Lung (tissue), 11 donors: ENCODE measurements at regions not wholly inside any gene's neighbourhood (a gene's known extent, or its start where the extent isn't known, plus 50 kb on each side); places are given as distances from the start of the nearest gene placed in this dataset.

Source experiments
- ATAC-seq: fragments of 200-7000 bp; cut with Tn5 transposase; one replicate; pipeline ENCODE4 v1.9.1; 2020; ENCODE audit warnings: moderate number of reproducible peaks; ENCODE audit not compliant: insufficient read depth, low FRiP score
- DNase-seq, 3 donors: peaks; one replicate each; pipeline ENCODE4 v3.0.0-alpha.2; 2013 to 2017
- H3K27ac ChIP-seq, 2 donors: one replicate each; pipeline ENCODE4 v1.5.1; 2013; ENCODE audit warnings: mild to moderate bottlenecking in 2 of 2, moderate library complexity in 2 of 2, control low read depth in 1 of 2, inconsistent platforms in 1 of 2, low read depth in 1 of 2, low read length in 1 of 2
- H3K27me3 ChIP-seq, 3 donors: one replicate each; pipeline ENCODE4 v1.5.1; 2013; ENCODE audit warnings: low read length in 2 of 3; ENCODE audit not compliant: control insufficient read depth in 3 of 3, insufficient read depth in 3 of 3
- H3K36me3 ChIP-seq, 4 donors: one replicate each; pipeline ENCODE4 v1.5.1; 2013; ENCODE audit warnings: low read length in 4 of 4, mild to moderate bottlenecking in 1 of 4, moderate library complexity in 1 of 4; ENCODE audit not compliant: control insufficient read depth in 4 of 4, insufficient read depth in 4 of 4
- H3K4me1 ChIP-seq, 5 donors: one replicate each; pipeline ENCODE4 v1.5.1; 2013; ENCODE audit warnings: low read length in 5 of 5, mild to moderate bottlenecking in 2 of 5, moderate library complexity in 1 of 5; ENCODE audit not compliant: control insufficient read depth in 5 of 5, insufficient read depth in 5 of 5
- H3K4me3 ChIP-seq: one replicate; pipeline ENCODE4 v1.5.1; 2013; ENCODE audit warnings: mild to moderate bottlenecking, control low read depth, moderate library complexity
- H3K9ac ChIP-seq, 2 donors: one replicate each; pipeline ENCODE4 v1.5.1; 2013; ENCODE audit warnings: low read length in 2 of 2, control low read depth in 1 of 2; ENCODE audit not compliant: insufficient read depth in 1 of 2
- H3K9me3 ChIP-seq, 4 donors: one replicate each; pipeline ENCODE4 v1.5.1; 2013; ENCODE audit warnings: low read length in 3 of 4, mild to moderate bottlenecking in 1 of 4, moderate library complexity in 1 of 4; ENCODE audit not compliant: control insufficient read depth in 4 of 4, insufficient read depth in 3 of 4
- CTCF ChIP-seq: IDR thresholded peaks from 2 replicates; pipeline ENCODE4 v1.5.1; 2012; ENCODE audit warnings: mild to moderate bottlenecking; ENCODE audit errors: control extremely low read depth, extremely low read depth
- WGBS, 2 donors: extraction: QIAGEN DNeasy Blood & Tissue Kit; methylation state at CpG; one replicate each; pipeline ENCODE4 v1.1.7; 2013; 5-methylcytosine and 5-hydroxymethylcytosine counted together
- donor health status: control.
- donor health status: control.
- donor health status: Bipolar disorder and iron deficiency.
- donor health status: healthy.
- donor health status: DM: yes; HTN: yes; CAD: no.

GRCh38 chr3:31450345-31450744 lies 82.4 kb upstream of the STT3B start:
- no peaks in the 10 kb centered on the region for H3K36me3 ChIP-seq
- peaks cover 0 to 4% (median under 1%) of the 10 kb centered on the region in 4 donors for H3K9me3 ChIP-seq
- H3K27me3 ChIP-seq: no peaks in the 10 kb centered on the region
- DNase-seq: no peak
- no peak for ATAC-seq
- H3K4me1 ChIP-seq: no peaks in the 10 kb centered on the region
- H3K9ac ChIP-seq: no peak overlapping the region
- no peak overlapping the region for H3K4me3 ChIP-seq
- TF ChIP-seq CTCF: no peak
- H3K27ac ChIP-seq: no peak overlapping the region

DNA sequence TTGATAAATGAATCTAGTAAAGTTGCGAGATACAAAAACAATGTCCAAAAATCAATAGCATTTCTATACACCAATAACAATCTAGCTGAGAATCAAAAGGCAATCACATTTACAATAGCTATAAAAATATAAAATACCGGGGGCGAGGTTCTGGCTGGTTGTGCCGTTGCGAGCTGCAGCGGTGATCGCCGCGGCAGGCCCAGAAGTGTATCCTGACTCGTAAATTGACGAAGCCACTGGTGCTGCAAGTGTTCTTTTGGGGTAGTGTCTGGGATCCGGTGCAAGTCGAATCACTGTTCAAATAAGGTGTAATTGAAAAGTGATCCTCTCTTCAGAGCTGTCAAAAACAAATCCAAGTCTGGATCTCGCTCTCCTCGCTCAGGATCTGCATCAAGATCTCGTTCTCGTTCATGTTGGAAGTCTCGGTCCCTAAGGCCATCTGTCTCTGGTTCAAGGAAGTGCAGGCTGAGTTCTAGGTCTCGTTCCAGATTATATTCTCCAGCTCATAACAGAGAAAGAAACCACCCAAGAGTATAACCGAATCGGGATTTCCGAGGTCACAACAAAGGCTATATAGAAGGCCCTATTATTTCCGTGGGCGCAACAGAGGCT lies 80.1 kb upstream of the STT3B start:
- no peak for TF ChIP-seq CTCF
- WGBS, 2 donors: 94 to 99% methylated on average over 24 of the region's 24 CpGs
- DNase-seq: no peak

DNA sequence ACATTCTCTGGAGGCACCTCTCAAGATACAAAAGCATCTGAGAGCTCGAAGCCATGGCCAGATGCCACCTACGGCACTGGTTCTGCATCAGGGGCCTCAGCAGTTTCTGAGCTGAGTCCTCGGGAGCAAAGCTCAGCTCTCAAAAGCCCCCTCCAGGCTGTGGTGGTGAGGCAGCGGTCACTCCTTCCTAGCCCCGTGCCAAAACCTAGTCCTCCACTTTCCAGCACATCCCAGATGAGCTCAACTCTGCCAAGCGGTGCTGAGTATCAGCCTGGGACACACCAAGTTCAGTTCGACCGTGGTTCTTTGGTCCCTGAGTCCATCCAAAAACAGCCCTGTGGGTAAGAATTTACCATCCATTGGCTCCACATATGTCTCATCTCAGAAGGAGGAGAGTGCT lies 79.3 kb upstream of the STT3B start:
- peaks cover 0 to 4% (median 2%) of the 10 kb centered on the region in 4 donors for H3K9me3 ChIP-seq
- no peak overlapping the region for H3K27ac ChIP-seq
- no peaks in the 10 kb centered on the region for H3K27me3 ChIP-seq
- TF ChIP-seq CTCF: no peak
- DNase-seq: no peak
- no peak overlapping the region for H3K4me3 ChIP-seq
- no peak overlapping the region for H3K9ac ChIP-seq
- no peaks in the 10 kb centered on the region for H3K36me3 ChIP-seq
- no peak for ATAC-seq
- H3K4me1 ChIP-seq: no peaks in the 10 kb centered on the region
- 72 to 91% methylated on average over 8 of the region's 8 CpGs for WGBS, 2 donors

More for the DNA sequence above, 80.1 kb upstream of the STT3B start:
- Histone ChIP-seq H3K4me1 (no peaks in the 10 kb centered on the region), H3K4me3 (no peak overlapping the region), H3K36me3 (no peaks in the 10 kb centered on the region), H3K27me3 (no peaks in the 10 kb centered on the region), H3K27ac (no peak overlapping the region), H3K9ac (no peak overlapping the region), H3K9me3 (peaks cover 0 to 4% (median under 1%) of the 10 kb centered on the region in 4 donors)
- ATAC-seq: no peak

DNA sequence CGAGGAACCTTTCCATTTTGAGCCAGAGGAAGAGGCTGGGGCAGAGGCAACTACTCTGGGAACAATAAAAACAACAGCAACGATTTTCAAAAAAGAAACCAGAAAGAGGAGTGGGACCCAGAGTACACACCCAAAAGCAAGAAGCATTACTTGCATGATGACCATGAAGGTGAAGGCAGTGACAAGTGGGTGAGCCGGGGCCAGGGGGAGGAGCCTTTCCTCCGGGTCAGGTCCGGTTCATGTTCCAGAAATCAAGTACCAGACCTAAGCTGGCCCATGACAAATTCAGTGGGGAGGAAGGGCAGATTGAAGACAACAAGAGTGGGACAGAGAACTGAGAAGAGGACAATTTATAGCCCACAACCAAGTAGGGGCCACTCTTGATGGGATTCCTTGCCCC lies 77.2 kb upstream of the STT3B start:
- ATAC-seq: no peak
- DNase-seq: no peak
- 86 to 90% methylated on average over 5 of the region's 5 CpGs for WGBS, 2 donors

More for the DNA sequence above, 77.2 kb upstream of the STT3B start:
- Histone ChIP-seq H3K9me3 (peaks cover 0 to 6% (median 0%) of the 10 kb centered on the region in 4 donors), H3K9ac (no peak overlapping the region), H3K4me1 (no peaks in the 10 kb centered on the region), H3K27ac (no peak overlapping the region), H3K27me3 (no peaks in the 10 kb centered on the region), H3K36me3 (no peaks in the 10 kb centered on the region), H3K4me3 (no peak overlapping the region)
- no peak for TF ChIP-seq CTCF
